CD4-positive, alpha-beta T cell treated with Interleukin-2 at 100 ng/mL for 4 hours (primary cell): ENCODE measurements at regions not wholly inside any gene's neighbourhood (a gene's known extent, or its start where the extent isn't known, plus 50 kb on each side); places are given as distances from the start of the nearest gene placed in this dataset.

ENCODE experiments used
- DNase-seq: peaks from one replicate; pipeline ENCODE4 v3.0.0-alpha.2; 2020; ENCODE audit warnings: low spot score

DNA sequence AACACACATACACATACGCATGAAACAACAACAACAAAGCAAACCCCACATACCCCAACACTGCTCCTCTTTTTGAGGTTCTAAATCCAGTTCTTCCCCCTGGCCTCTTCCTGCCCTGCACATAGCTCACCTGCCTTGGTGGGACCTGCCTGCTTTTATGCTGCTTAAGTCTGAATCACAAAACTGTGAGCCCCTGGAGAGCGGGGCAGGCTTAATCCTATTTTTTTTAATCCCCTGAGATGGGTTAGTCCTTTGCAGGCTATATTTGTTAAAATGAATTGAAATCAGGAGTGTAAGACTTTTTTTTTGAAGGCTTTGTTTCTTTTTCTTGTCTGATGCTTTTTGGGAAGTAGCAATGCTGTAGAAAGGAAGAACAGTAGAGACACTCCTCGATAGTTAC is 84.6 kb upstream of the MAX start:
- DNase-seq = no peak

DNA sequence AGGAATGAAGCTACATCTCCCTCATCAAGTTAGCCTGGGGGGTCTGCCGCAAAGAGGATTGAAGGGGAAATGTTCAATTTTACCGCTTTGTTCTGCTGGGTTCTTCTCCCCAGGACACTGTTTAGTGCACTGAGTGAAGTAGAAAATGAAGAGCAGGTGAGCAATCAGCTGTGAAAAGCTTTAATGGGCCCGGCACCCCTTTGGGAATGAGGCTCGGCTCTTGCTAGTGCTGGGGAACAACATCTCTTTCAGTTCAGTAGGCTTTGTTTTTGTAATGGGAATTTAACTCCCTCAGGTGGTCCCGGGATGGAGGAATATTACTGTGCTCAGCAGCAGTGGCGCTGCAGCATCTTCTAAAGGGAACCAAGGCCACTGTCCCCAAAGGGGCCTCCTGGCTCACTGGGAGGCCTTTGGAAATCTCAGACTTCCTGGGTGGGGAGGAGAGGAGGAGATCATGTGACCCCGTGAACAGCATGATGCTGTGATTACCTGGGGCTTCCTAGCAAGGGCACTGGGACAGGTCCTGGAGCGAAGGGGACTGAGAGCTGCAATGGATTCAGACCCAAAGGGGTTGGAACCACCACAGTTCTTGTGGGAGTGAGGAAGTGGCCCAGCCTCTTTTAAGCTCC is 85.2 kb upstream of the MAX start:
- no peak for DNase-seq

DNA sequence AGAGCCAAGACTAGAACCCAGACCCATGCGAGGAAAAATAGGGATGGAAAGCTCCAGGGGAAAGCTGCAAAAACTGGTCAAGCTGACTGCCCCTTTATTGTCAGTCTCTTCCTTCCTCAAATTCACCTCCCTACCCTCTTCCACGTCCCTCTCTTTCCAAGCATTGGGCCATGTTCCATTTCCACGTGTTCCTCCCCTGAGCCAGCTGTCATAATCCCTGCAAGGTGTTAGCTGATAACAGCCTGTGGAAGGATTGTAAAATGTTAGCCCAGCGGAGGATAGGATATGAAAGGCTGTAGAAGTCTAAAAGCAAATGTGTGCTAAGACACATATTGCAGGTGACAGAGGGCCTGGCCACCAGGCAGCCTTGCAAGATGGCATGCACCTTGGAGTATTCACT is 88.0 kb upstream of the MAX start:
- no peak for DNase-seq

DNA sequence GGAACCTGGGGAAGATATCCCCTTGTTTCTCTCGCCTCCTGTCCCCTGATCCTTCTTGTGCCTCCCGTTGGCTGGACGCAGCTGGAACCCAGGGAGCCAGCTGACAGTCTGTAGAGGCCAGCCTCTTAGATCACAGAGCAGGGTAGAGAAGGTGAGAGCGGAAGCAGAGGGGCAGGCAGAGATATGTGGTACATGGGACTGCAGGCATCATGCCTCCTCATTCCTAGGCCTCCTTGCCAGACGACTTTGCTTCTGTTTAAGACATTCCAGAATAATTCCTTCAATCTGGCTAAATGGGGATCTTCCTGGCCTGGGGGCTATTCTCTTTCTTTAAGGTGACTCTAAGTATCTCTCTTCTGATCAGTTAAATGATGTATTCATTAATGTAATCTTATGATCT is 89.4 kb upstream of the MAX start:
- DNase-seq = no peak

DNA sequence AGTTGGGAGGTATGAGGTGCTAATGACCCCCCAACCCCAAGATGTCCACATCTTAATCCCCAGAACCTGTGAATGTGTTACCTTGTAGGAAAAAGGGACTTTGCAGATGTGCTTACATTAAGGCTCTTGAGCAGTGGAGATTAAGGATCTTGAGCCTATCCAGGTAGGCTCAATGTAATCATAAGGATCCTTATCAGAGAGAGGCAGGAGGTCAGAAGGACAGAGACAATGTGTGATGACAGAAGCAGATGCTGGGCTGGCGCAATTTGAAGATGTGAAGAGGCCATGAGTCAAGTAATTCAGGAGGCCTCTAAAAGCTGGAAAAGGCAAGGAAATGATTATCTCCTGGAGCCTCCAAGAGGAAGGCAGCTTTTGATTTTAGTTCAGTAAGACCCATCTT is 90.4 kb upstream of the MAX start:
- no peak for DNase-seq

DNA sequence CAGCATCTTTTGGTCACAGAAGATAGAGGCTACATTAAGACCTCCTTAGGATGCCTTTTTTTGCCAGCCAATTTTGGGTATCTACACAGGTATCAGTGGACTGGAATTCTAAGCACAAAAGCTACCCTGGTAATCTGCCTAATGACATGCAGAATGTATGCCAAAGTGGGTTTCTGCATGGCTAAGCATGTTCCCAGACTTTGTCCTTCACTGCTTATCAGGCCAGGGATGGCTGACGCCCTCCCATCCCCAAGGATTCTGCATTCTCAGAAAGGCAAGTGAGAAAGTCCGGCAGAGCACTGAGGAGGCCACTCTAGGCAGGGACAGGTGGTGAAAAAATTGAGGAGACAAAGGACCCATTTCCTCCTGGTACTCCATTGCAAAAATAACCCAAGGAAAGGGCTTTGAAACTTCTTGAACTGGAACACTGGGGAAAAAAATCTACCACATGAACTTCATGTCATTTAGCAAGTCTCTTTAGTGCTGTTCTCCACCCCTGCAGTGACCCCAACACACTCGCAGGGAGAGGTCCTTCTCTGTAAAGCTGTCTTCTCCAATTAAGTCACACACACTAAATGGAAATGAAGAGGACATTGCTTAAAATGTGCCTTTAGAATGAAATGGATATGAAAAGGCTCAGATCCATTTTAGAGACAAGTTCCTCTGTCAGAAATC is 91.7 kb upstream of the MAX start:
- no peak for DNase-seq

DNA sequence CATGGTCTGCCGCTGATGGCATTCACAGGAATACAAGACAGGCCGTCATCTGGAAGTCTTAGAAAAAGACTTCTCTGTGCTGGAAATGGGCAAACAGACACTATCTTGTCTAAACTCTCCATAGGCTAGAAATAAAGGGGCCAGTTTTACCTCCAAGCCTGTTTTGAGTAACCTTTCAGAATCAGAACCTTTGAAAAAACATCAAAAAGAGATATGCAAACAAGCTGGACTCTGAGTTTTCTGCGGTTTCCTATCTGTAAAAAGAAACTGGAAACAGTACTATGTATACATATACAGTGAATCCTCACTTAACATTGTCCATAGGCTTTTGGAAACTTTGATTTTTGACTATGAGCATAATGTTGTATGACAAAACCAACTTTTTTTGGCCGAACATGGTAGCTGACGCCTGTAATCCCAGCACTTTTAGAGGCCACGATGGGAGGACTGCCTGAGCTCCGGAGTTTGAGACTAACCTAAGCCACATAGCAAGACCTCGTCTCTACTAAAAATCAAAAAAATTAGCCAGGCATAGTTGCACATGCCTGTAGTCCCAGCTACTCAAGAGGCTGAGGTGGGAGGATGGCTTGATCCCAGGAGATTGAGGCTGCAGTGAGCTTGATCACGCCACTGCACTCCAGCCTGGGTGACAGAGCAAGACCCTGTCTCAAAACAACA is 92.9 kb upstream of the MAX start:
- DNase-seq = no peak

DNA sequence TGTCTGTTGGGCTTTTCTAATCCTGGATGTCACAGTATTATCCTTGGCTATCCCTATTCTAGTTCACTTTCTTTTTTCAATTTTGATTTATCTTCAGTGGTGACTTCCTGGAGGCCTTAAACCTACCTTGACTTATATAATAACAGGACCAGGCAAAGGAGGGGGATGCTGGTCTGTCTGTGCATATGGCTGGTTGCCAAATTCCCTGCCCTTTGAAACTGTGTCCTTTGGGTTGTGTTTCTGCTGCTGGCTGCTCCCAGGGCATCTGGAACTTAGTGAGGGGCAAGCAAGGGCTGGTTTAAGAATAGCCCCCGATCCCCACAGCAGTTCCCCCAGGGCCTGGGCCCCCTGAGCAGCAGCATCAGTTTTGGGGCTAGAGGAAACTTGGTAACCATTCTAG is 96.0 kb upstream of the MAX start:
- no peak for DNase-seq

DNA sequence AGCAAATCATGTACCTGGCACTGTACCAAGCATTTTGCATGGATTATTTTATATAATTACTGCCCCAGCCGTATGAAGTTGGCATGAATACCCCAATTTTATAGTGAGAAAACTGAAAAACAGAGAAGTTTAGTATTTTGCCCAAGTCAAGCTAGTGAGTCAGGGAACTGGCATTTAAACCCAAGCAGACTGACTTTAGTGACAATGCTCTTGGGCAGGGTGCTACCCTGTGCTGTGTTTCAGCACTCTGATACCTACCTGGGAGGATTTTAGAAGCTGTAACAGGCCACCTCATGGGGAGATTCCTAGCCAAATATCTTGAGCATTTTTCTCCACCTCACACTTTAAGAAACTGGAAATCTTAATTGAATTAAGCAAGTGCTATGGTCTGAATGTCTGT is 98.1 kb upstream of the MAX start:
- no peak for DNase-seq

DNA sequence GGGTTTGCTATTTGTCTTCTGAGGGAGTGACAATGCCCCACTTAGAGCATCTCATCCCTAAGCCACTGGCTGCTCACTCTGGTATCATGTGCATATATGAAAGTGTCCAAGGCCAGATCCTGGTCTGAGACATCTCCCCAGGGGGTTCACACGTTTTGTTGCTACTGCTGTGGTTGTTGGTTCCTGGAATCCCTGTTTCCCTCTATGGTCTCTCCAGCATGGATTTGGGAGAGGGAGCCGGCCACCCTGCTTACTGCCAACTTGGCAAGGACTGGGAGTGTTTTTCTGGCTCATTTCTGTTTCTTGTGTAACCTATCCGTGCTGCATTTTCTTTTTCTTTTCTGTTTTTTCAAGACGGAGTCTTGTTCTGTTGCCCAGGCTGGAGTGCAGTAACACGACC is 101.3 kb upstream of the MAX start:
- DNase-seq = no peak

DNA sequence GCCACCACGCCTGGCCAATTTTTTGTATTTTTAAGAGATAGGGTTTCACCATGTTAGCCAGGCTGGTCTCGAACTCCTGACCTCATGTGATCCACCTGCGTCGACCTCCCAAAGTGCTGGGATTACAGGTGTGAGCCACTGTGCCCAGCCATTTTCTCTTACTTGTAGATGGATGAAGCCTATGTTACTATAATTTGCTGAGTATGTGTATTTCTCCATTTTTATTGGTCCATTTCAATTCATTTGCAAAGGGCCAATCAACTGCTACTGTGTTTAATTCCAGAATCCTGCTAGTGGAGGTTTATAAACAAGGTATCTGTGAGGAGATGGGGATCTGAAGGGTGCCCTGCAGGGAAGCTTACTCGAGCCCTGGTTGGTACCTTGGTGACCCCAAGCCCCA is 101.7 kb upstream of the MAX start:
- no peak for DNase-seq

DNA sequence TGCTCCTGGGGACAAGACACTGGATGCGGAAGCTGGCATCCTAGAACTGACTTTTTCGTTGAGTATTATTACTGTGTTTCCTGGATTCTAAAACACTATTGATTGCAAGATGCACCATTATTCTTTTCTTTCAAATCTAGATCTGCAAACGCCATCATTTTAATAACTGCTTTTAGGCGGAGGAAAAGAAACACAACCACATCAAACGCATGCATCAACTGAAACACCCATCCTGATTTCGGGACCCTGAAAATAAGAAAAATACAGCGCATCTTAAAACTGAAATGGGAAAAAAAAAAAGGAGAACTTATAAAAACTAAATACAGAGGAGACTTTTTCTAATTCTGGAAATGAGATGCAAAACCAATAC is 103.7 kb upstream of the MAX start:
- no peak for DNase-seq

DNA sequence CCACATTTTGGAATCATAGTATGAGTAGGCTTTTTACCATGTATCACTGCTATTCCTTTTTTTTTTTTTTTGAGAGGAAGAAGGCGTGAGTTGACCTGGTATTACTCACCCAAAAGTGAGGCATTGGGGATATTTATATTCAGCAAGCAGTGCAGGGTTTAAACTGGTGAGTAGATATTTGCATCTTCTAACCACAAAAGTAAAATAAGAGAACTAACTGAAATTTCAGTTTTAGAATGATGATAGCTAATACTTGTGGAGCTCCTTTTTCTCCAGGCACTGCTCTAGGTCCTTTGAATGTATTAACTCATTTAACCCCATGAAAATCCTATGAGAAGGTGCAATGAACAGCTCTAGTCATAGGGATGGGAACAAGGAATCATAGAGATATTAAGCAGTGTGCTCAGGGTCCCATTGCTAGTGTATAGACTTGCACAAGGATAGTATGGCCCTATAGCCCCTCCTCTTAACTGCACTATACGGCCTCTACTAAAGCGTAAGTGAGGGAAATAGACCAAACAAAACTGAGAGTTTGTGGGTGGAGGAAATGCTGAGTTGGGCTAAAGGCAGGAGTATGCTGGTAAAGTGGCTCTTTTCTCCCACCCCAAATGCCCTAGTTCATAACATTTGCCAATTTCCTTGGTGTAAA is 104.3 kb upstream of the MAX start:
- DNase-seq = peak; percentile 62

DNA sequence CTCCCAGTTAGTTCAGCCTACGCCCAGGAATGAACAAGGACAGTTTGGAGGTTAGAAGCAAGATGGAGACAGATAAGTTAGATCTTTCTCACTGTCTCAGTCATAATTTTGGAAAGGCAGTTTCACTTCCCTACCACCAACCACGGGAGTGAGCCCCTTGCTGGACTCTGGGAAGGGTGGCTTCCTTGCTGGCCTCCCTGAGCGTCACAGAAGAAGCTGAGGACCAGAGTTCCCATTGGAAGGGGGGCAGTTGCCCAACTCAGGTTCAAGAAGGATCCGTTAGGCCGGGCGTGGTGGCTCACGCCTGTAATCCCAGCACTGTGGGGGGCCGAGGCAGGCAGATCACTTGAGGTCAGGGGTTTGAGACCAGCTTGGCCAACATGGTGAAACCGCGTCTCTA is 106.2 kb upstream of the MAX start:
- no peak for DNase-seq

DNA sequence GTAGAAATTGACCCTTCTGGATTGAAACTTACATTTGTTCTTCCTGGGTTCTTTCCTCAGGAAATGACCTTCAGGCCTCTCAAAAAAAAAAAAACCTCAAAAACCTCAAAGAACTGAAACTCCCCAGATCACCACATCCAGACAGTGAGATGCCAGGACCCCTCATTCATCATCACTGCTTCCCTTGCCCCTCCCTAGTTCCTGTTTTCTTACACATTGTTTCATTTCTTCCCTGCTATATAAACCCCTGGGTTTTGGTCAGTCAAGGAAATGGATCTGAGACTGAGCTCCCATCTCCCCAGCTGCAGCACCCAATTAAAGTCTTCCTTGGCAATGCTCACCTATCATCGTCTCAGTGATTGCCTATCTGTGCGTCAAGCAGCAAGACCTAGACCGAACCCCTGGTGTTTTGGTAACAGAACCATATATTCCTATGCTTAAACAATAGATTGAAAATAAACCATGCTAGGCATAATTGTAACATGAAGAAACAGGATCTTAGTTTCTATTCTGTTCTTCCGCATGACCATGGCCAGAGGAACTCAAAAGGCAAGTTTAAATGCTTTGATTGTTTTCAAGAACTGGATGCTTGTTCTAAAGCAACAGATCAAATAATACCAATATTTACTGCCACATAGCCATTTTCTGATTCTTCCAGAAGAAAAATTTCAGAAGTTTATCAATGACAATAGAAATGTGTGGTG is 108.0 kb upstream of the MAX start:
- peak; percentile 24 for DNase-seq

DNA sequence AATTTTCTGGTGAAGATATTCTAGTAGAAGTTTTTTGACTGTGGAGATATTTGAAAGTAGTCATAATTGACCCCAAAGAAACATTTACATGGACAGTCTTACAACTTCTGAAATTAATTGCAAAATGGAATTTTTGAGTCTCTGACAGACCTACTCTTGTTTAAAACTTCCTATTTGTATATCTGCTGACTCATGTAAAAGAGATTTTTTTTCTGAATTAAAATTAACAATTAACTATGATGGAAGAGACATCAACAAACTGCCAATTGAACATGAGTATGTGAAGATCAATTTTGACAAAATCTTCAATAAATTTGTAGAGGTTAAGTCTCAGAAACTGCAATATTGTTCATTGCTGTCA is 108.5 kb upstream of the MAX start:
- no peak for DNase-seq

DNA sequence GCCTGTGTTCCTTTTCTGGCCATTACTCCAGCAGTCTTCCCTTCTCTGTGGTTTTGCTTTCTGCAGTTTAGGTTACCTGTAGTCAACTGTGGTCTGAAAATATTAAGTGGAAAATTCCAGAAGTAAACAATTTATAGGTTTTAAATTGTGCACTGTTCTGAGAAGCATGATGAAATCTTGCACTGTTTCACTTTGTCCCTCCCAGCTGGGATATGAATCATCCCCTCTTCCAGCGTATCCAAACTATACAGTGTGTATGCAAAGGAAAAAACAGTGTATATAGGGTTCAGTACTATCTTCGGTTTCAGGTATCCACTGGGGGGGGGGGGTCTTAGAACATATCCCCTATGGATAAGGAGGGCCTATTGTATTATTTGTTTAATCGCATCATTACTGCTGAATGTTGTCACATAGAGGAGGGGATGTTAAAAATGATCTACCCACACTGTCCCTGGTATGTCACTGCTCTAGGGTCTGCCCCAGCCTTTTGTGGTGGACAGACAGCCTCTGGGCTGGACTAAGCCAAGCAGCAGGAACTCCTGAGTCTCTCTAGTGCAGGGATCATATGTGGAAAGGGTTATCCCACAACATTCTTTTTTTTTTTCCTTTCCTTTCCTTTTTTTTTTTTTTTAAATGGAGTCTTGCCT is 109.1 kb upstream of the MAX start:
- DNase-seq = no peak

DNA sequence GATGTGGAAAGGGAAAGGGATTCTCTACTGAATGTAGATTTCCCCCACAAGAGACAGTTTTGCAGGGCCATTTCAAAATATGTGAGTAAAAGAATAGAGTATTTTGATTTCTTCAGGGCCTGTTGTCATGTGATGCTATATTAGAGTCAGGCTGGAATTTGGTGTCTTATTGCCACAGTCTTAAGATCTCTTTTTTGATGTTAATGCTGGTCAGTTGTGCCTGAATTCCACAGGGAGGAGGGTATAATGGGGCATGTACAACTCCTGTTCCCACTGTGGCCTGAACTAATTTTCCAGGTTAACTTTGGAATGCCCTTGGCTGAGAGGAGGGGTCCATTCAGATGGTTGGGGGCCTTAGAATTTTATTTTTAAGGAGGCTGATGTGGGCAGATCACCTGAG is 111.0 kb upstream of the MAX start:
- no peak for DNase-seq

DNA sequence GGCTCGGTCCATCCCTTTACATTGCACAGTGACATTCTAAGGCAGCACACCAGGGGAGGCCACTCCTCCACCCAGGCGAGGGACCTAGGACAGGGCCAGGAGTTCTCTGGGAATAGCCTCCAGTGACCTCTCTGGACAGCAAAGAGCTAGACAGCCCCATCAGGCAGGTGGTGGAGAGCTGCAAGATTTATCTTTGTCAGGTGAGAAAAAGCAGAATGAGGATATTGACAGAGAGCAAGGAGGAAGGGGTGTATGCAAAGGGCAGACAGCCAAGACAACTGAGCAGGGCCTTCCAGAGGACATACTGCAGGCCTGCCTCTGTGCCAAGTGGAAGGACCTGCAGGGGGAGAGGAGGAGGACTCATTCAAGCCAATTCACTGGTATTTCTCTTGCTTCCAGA is 112.4 kb upstream of the MAX start:
- no peak for DNase-seq

DNA sequence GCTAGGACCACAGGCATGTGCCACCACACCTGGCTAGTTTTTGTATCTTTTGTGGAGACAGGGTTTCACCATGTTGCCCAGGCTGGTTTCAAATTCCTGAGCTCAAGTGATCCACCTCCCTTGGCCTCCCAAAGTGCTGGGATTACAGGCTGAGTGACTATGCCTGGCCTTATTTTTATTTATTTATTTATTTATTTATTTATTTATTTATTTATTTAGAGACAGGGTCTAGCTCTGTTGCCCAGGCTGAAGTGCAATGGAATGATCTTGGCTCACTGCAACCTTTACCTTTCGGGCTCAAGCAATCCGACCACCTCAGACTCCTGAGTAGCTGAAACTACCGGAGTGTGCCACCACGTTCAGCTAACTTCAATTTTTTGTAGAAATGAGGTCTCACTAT is 117.0 kb upstream of the MAX start:
- no peak for DNase-seq

DNA sequence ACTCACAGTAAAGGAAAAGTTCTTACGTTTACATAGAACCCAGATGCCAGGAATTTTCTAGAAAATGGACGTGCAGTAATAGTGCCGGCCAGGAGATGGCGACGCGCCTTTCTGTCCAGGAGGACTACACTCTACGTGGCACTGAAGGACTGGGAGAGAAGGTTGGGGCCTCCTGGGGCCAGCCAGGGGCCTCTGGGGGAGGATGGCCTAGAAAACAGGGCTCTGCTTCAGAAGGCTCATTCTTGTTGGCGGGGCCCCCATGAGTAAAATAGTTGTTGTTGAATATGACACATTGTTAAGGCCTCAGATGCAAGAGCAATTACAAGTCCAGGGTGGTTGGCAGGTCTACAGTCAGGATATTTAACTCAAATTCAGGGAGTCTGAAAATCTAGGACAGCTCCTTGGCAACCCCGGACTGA is 120.1 kb upstream of the MAX start:
- peak; percentile 64 for DNase-seq

DNA sequence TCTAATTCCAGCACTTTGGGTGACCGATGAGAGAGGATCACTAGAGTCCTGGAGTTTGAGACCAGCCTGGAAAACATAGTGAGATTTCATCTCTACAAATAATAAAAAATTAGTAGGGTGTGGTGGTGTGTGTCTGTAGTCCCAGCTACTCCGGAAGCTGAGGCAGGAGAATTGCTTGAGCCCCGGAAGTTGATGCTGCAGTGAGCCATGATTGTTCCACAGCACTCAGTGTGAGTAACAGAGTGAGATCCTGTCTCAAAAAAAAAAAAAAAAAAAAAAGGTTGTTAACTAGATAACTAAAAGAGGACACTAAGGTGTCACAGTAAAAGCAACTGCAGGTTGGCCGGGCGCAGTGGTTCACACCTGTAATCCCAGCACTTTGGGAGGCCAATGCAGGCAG is 121.3 kb upstream of the MAX start:
- peak; percentile 26 for DNase-seq
